ENCODE measurements at regions not wholly inside any gene's neighbourhood (a gene's known extent, or its start where the extent isn't known, plus 50 kb on each side); places are given as distances from the start of the nearest gene placed in this dataset.

DNA sequence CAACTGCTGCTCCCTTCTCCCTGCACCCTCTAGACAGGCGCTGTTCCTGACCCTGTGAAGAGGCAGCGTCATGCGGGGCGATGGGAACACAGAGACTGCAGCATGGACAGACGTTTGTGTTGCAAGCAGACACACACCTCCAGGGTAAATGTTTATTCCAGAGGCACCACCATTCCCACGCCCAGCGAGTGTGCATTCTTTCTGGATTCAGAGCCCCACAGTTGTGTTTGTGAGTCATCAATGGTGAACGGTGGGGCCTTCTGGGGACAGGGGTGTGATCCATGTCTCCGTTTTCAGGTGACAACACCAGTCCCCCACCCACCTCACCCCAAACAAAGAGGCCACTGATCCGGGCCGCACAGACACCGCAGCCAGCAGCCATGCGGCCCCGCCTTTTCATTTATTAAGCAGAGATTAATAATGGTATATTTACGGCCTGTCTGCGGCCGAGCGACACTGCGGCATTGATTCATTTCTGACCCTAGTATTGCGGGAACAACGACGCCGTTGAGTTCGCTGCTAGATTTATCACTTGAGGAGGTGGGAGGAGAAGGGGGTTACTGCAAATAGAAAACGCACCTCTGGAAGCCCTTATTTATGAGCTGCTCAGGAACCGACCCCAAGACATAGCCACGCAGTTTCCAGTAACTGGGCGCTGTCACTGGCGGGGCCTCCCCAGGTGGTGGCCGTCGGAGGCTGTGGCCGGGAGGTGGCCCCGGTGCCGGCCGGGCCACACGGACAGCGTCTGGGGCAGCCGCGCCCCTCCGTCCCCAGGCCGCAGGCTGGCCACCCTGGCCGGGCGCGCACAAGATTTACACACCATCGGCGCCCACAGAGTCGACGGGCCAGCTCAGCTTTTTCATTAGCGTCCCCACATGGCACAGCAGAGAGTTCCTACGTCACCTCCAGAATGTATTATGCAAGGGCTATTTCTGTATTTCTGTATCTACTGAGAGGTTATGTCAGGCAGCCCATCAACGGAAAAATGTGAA is 367.6 kb downstream of the THBS2 start:
- TF ChIP-seq, protein P1, sequence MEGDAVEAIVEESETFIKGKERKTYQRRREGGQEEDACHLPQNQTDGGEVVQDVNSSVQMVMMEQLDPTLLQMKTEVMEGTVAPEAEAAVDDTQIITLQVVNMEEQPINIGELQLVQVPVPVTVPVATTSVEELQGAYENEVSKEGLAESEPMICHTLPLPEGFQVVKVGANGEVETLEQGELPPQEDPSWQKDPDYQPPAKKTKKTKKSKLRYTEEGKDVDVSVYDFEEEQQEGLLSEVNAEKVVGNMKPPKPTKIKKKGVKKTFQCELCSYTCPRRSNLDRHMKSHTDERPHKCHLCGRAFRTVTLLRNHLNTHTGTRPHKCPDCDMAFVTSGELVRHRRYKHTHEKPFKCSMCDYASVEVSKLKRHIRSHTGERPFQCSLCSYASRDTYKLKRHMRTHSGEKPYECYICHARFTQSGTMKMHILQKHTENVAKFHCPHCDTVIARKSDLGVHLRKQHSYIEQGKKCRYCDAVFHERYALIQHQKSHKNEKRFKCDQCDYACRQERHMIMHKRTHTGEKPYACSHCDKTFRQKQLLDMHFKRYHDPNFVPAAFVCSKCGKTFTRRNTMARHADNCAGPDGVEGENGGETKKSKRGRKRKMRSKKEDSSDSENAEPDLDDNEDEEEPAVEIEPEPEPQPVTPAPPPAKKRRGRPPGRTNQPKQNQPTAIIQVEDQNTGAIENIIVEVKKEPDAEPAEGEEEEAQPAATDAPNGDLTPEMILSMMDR (IDR thresholded peaks at IDR 0.05) = no peak
- H3K9me3 ChIP-seq = no peaks in the 10 kb centered on the region
- no peak overlapping the region for H3K4me3 ChIP-seq
- DNase-seq (peak in 1 of 4 donors; percentile 76), ATAC-seq (no peak)
- H3K27me3 ChIP-seq = peaks cover 0 to 55% of the 10 kb centered on the region in 2 donors
- no peaks in the 10 kb centered on the region for H3K36me3 ChIP-seq
- H3K27ac ChIP-seq = no peak overlapping the region
- intact Hi-C loops (cut with DNase I) = no loop called here
- no peaks in the 10 kb centered on the region for H3K4me1 ChIP-seq

DNA sequence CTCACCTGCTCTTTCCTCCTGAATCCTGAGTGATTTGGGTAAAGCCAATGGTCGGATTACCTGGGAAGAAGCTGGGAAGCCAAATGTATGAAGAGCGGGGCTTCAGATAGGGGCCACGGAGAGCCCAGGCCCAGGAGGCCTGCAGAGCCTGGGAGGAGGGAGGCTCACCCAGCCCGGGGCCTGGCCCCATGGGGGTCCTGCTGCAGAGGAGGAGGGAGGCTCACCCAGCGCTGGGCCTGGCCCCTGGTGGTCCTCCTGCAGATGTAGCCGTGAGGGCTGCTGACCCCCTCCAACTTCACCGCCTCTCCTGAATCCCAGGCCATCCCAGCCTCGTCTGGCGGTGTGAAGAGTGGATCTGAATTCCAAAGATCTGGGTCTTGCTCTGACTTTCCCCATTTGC is 368.4 kb downstream of the THBS2 start:
- intact Hi-C loops (cut with DNase I) = no loop called here
- TF ChIP-seq, protein P1 (IDR thresholded peaks at IDR 0.05) = no peak
- H3K4me3 ChIP-seq = no peak overlapping the region
- peak in 1 of 4 donors; percentile 65 for DNase-seq
- H3K27me3 ChIP-seq = peaks cover 0 to 57% of the 10 kb centered on the region in 2 donors
- H3K27ac ChIP-seq = no peak overlapping the region
- no peak for ATAC-seq
- H3K4me1 ChIP-seq = no peaks in the 10 kb centered on the region
- H3K36me3 ChIP-seq = no peaks in the 10 kb centered on the region
- H3K9me3 ChIP-seq = no peaks in the 10 kb centered on the region

DNA sequence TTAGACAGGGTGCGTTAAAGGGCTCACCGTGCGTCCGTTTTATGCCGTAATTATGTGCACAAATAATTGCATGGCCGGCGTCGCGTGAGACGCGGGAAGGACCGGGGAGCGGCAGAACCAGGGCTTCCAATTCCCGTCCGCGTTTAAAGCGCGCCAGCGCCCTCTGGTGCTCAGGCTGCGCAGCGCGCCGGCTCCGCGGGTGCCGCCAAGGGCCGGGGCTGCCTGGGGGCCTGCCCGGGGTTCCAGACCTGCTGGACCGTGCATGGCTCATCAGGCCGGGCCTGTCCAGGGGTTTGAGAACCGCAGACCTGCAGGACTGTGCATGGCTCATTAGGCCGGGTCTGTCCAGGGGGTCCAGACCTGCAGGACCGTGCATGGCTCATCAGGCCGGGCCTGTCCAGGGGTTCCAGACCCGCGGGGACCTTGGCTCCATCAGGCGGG is 369.0 kb downstream of the THBS2 start:
- TF ChIP-seq, protein P1 (IDR thresholded peaks at IDR 0.05) = peak; percentile 89 to 91
- intact Hi-C loops (cut with DNase I) = loop anchor here in 1 of 2 donors (5.0 kb wide), 2 partner anchors 267 to 512 kb away; no protein-coding TSS in a partner anchor
- Histone ChIP-seq H3K27me3 (peaks cover 0 to 57% of the 10 kb centered on the region in 2 donors), H3K36me3 (no peaks in the 10 kb centered on the region), H3K4me3 (no peak overlapping the region), H3K27ac (no peak overlapping the region), H3K4me1 (no peaks in the 10 kb centered on the region), H3K9me3 (no peaks in the 10 kb centered on the region)
- DNase-seq = peak; percentile 57 to 90 (median 70)
- ATAC-seq = peak; percentile 98

DNA sequence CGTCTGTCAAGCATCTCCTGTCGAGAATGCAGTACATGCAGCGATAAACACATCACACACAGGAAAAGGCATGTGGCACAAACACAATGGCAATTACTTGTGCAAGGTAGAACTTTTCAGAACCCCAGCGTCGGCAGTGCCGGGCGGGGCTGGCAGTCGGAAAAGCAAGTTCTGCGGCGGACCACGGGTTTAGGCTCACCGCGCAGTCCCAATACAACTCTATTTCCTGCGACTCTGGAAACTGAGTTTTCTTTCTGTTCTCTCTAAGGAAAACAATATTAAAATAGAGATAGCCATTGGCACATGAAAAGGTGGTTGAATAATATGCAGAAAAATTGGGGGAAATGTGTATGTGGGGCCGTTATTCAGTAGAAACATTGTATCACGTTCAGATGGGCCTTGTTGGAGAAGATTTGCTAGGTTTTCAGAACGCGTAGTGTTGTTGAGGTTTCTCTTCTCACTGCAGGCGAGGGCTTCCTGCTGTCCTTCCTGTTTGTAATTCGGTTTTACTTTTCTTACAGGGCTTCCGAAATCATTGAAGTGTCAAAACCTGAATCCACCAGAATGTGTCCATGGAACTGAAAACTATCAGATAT is 369.5 kb downstream of the THBS2 start:
- ATAC-seq (peak; percentile 9), DNase-seq (peak in 1 of 4 donors; percentile 48)
- no peaks in the 10 kb centered on the region for H3K36me3 ChIP-seq
- H3K4me1 ChIP-seq = no peaks in the 10 kb centered on the region
- H3K27me3 ChIP-seq = peaks cover 0 to 62% of the 10 kb centered on the region in 2 donors
- intact Hi-C loops (cut with DNase I) = loop anchor here in 1 of 2 donors (5.0 kb wide), 2 partner anchors 267 to 512 kb away; no protein-coding TSS in a partner anchor
- H3K4me3 ChIP-seq = no peak overlapping the region
- H3K27ac ChIP-seq = no peak overlapping the region
- H3K9me3 ChIP-seq = no peaks in the 10 kb centered on the region
- TF ChIP-seq, protein P1 (IDR thresholded peaks at IDR 0.05) = no peak
